Keratinocyte (primary cell): ENCODE measurements at regions not wholly inside any gene's neighbourhood (a gene's known extent, or its start where the extent isn't known, plus 50 kb on each side); places are given as distances from the start of the nearest gene placed in this dataset.

Experiments used
- DNase-seq: peaks from one replicate; pipeline ENCODE4 v3.0.0-alpha.2; 2011; ENCODE audit warnings: low read depth, missing footprints, low spot score
- FAIRE-seq: peaks from 2 replicates; lab custom pipeline; 2011; peaks lifted over from hg19 to GRCh38; lab: Jason Lieb, UNC
- H2AFZ ChIP-seq: 2 replicates; pipeline ENCODE4 v1.6.0; 2012; ENCODE audit warnings: low read length, control low read depth, inconsistent platforms; ENCODE audit not compliant: control insufficient read depth
- H3K27ac ChIP-seq: 2 replicates; pipeline ENCODE4 v1.5.1; 2011; ENCODE audit warnings: low read length; ENCODE audit not compliant: control insufficient read depth, insufficient read depth
- H3K27me3 ChIP-seq: 3 replicates; pipeline ENCODE4 v1.6.0; 2011; ENCODE audit warnings: low read length; ENCODE audit not compliant: control insufficient read depth, insufficient read depth; ENCODE audit errors: extremely low read depth
- H3K36me3 ChIP-seq, 2 experiments: 2 replicates in 1 of 2; 3 replicates in 1 of 2; pipeline ENCODE4 v1.5.1; 2011; ENCODE audit warnings: low read length in 2 of 2, mild to moderate bottlenecking in 1 of 2; ENCODE audit not compliant: control insufficient read depth in 2 of 2, insufficient read depth in 2 of 2; ENCODE audit errors: extremely low read depth in 1 of 2
- H3K4me1 ChIP-seq: 3 replicates; pipeline ENCODE4 v1.5.1; 2011; ENCODE audit warnings: low read length; ENCODE audit not compliant: control insufficient read depth, insufficient read depth; ENCODE audit errors: extremely low read depth
- H3K4me2 ChIP-seq: 3 replicates; pipeline ENCODE4 v1.6.0; 2011; ENCODE audit warnings: low read depth, low read length; ENCODE audit not compliant: control insufficient read depth, insufficient read depth; ENCODE audit errors: extremely low read depth
- H3K4me3 ChIP-seq, 3 experiments: fragments of 200-600 bp in 1 of 3; sonication (generic) in 1 of 3; 2 replicates in 2 of 3; 3 replicates in 1 of 3; pipeline ENCODE4 v1.5.1; 2011 to 2016; ENCODE audit warnings: low read length in 3 of 3, mild to moderate bottlenecking in 3 of 3, control low read depth in 2 of 3, inconsistent platforms in 1 of 3, low read depth in 1 of 3, mixed read lengths in 1 of 3, mixed run types in 1 of 3, moderate library complexity in 1 of 3; ENCODE audit not compliant: control insufficient read depth in 2 of 3, insufficient read depth in 2 of 3; ENCODE audit errors: extremely low read depth in 1 of 3
- H3K79me2 ChIP-seq: 2 replicates; pipeline ENCODE4 v1.6.0; 2012; ENCODE audit warnings: low read length; ENCODE audit not compliant: control insufficient read depth, insufficient read depth
- H3K9ac ChIP-seq: 3 replicates; pipeline ENCODE4 v1.6.0; 2011; ENCODE audit warnings: low read length; ENCODE audit not compliant: control insufficient read depth, insufficient read depth; ENCODE audit errors: extremely low read depth
- H3K9me1 ChIP-seq: 3 replicates; pipeline ENCODE4 v1.6.0; 2011; ENCODE audit warnings: low read length; ENCODE audit not compliant: control insufficient read depth, insufficient read depth; ENCODE audit errors: extremely low read depth
- H3K9me3 ChIP-seq: 2 replicates; pipeline ENCODE4 v1.5.1; 2012; ENCODE audit warnings: low read depth, low read length; ENCODE audit not compliant: control insufficient read depth
- H4K20me1 ChIP-seq: 3 replicates; pipeline ENCODE4 v1.6.0; 2011; ENCODE audit warnings: low read length; ENCODE audit not compliant: control insufficient read depth, insufficient read depth; ENCODE audit errors: extremely low read depth
- EZH2 ChIP-seq: IDR thresholded peaks from one replicate; pipeline ENCODE4 v1.6.1; 2012; ENCODE audit warnings: inconsistent platforms, mild to moderate bottlenecking, low read length, moderate library complexity
- dilution Hi-C: fragments of 300-500 bp; cut with MboI; formaldehyde crosslinking; loops from one replicate; pipeline ENCODE4 v1.7.0; 2020; ENCODE audit warnings: low sequenced_read_pairs; ENCODE audit not compliant: extremely low pct_ligation_motif_present
- TF ChIP-seq, protein P1 (sequence below), 3 experiments: IDR thresholded peaks in 1 of 3; conservative IDR thresholded peaks in 1 of 3; optimal IDR thresholded peaks in 1 of 3; 2 replicates in 2 of 3; 3 replicates in 1 of 3; pipeline versions ENCODE3 to v1.5.1; 2011; ENCODE audit warnings: low read length in 3 of 3, mild to moderate bottlenecking in 3 of 3, moderate library complexity in 2 of 3, control low read depth in 1 of 3, inconsistent platforms in 1 of 3; ENCODE audit not compliant: insufficient read depth in 2 of 3; ENCODE audit errors: extremely low read depth in 1 of 3

DNA sequence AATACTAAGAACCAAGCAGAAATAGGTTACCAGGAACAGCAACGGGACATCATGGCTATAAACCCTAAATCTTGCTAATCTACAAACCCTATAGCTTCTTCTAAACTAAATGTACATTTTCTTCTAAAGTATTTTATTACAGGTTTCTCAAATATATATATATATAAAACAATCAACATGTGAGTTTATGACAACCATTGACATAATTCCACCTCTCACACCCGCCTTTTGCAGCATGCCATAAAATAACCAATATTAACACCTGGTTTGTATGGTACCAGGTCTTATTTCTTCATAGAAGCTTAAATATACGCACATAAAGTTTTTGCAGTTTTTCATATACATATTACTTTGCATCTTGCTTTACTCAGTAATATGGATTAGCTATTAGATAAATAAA lies 955.3 kb upstream of the LCORL start:
- H4K20me1 ChIP-seq: no peaks in the 10 kb centered on the region
- dilution Hi-C loops: no loop called here
- H3K27ac ChIP-seq: no peak overlapping the region
- H3K9me3 ChIP-seq: no peaks in the 10 kb centered on the region
- no peak for DNase-seq
- H3K4me3 ChIP-seq: no peak overlapping the region
- H3K9ac ChIP-seq: no peak overlapping the region
- no peak overlapping the region for H2AFZ ChIP-seq
- no peak for FAIRE-seq
- H3K9me1 ChIP-seq: no peaks in the 10 kb centered on the region
- H3K36me3 ChIP-seq: no peaks in the 10 kb centered on the region
- H3K4me1 ChIP-seq: peaks cover 10% of the 10 kb centered on the region
- H3K27me3 ChIP-seq: no peaks in the 10 kb centered on the region
- H3K79me2 ChIP-seq: no peaks in the 10 kb centered on the region
- no peak overlapping the region for H3K4me2 ChIP-seq
- TF ChIP-seq EZH2: no peak
- TF ChIP-seq, protein P1, sequence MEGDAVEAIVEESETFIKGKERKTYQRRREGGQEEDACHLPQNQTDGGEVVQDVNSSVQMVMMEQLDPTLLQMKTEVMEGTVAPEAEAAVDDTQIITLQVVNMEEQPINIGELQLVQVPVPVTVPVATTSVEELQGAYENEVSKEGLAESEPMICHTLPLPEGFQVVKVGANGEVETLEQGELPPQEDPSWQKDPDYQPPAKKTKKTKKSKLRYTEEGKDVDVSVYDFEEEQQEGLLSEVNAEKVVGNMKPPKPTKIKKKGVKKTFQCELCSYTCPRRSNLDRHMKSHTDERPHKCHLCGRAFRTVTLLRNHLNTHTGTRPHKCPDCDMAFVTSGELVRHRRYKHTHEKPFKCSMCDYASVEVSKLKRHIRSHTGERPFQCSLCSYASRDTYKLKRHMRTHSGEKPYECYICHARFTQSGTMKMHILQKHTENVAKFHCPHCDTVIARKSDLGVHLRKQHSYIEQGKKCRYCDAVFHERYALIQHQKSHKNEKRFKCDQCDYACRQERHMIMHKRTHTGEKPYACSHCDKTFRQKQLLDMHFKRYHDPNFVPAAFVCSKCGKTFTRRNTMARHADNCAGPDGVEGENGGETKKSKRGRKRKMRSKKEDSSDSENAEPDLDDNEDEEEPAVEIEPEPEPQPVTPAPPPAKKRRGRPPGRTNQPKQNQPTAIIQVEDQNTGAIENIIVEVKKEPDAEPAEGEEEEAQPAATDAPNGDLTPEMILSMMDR (optimal IDR thresholded peaks at IDR 0.05 in 1 of 3, IDR thresholded peaks at IDR 0.05 in 1 of 3, conservative IDR thresholded peaks at IDR 0.05 in 1 of 3; ENCODE audit: extremely low read depth in 1 of 3, insufficient read depth in 2 of 3, low read length in 3 of 3): no peak

DNA sequence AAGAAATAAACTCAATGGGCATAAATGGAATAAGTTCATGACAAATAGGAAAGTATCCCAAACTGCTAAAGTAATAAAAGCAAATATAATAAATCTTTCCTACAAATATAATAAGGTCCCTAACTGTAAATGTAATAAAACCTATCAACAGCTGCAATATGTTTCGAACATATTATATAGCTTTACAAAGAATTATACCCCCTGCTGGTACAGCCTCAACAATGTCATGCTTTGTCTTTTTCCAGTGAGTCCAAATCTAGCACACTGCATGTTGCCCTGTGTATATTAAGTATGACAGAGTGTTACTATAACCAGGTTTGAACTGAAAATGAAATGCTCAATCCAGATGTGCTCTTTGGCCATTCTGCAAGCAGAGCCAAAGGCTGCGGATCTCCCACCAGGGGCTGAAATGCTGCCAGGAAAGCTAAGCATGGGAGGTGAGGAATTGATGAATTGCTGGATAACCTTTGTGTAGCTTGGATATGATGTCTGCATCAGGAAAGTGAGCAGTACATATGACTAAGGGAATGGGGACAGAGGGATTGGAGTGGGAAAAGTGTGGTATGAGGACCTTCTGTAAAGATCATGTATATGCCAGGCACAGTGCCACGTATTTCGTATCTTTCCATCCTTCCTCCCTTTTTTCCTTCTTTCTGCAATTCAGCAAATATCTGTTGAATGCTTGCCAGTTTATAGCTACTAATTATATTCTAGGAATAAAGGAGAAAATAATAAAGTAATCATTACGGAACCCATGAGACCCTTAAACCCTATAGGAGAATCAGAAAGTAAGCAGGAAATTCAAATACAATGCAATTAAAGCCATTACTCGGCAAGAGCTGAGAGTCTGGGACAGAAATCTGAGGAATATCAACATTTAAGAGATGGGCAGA lies 954.6 kb upstream of the LCORL start:
- Histone ChIP-seq H3K9me1 (no peaks in the 10 kb centered on the region), H3K4me2 (no peak overlapping the region), H3K27me3 (no peaks in the 10 kb centered on the region), H3K9me3 (no peaks in the 10 kb centered on the region), H4K20me1 (no peaks in the 10 kb centered on the region), H3K27ac (no peak overlapping the region), H3K4me3 (no peak overlapping the region), H3K36me3 (no peaks in the 10 kb centered on the region), H2AFZ (no peak overlapping the region), H3K79me2 (no peaks in the 10 kb centered on the region), H3K4me1 (peaks cover 10% of the 10 kb centered on the region), H3K9ac (no peak overlapping the region)
- dilution Hi-C loops: no loop called here
- FAIRE-seq: no peak
- TF ChIP-seq EZH2: no peak
- TF ChIP-seq, protein P1 (optimal IDR thresholded peaks at IDR 0.05 in 1 of 3, IDR thresholded peaks at IDR 0.05 in 1 of 3, conservative IDR thresholded peaks at IDR 0.05 in 1 of 3; ENCODE audit: extremely low read depth in 1 of 3, insufficient read depth in 2 of 3, low read length in 3 of 3): no peak
- DNase-seq: no peak
